KMS-11 (cell line): ENCODE measurements at regions not wholly inside any gene's neighbourhood (a gene's known extent, or its start where the extent isn't known, plus 50 kb on each side); places are given as distances from the start of the nearest gene placed in this dataset.

Source experiments
- H2AFZ ChIP-seq: fragments of 200-600 bp; sonication (generic); 2 replicates; pipeline ENCODE4 v1.6.1; 2016; ENCODE audit warnings: antibody characterized with exemption, mixed run types, low read depth
- H3K27ac ChIP-seq: fragments of 200-600 bp; sonication (generic); 2 replicates; pipeline ENCODE4 v1.6.1; 2016; ENCODE audit warnings: mild to moderate bottlenecking, mixed run types
- H3K27me3 ChIP-seq: fragments of 200-600 bp; sonication (generic); 2 replicates; pipeline ENCODE4 v1.6.1; 2017; ENCODE audit warnings: mild to moderate bottlenecking, low read depth, mixed run types, moderate library complexity; ENCODE audit not compliant: insufficient read depth
- H3K36me3 ChIP-seq: fragments of 200-600 bp; sonication (generic); 2 replicates; pipeline ENCODE4 v1.6.1; 2017; ENCODE audit warnings: mild to moderate bottlenecking, mixed run types; ENCODE audit not compliant: insufficient read depth
- H3K4me1 ChIP-seq: fragments of 200-600 bp; sonication (generic); 2 replicates; pipeline ENCODE4 v1.6.1; 2016; ENCODE audit warnings: mild to moderate bottlenecking, low read depth, mixed run types; ENCODE audit not compliant: poor library complexity, severe bottlenecking
- H3K4me2 ChIP-seq: fragments of 200-600 bp; sonication (generic); 2 replicates; pipeline ENCODE4 v1.7.0; 2016; ENCODE audit warnings: mild to moderate bottlenecking, mixed run types
- H3K4me3 ChIP-seq: fragments of 200-600 bp; sonication (generic); IDR thresholded peaks from 2 replicates; pipeline ENCODE4 v1.6.1; 2017; ENCODE audit warnings: low read depth, low read length, mixed read lengths; ENCODE audit not compliant: insufficient read depth
- H3K79me2 ChIP-seq: fragments of 200-600 bp; sonication (generic); 2 replicates; pipeline ENCODE4 v1.6.1; 2016; ENCODE audit warnings: low read depth, mixed run types; ENCODE audit not compliant: insufficient read depth
- H3K9ac ChIP-seq: fragments of 200-600 bp; sonication (generic); 2 replicates; pipeline ENCODE4 v1.6.1; 2016; ENCODE audit warnings: mild to moderate bottlenecking, mixed run types
- H4K20me1 ChIP-seq: fragments of 200-600 bp; sonication (generic); 2 replicates; pipeline ENCODE4 v1.6.1; 2016; ENCODE audit warnings: mild to moderate bottlenecking, mixed run types; ENCODE audit not compliant: insufficient read depth
- TF ChIP-seq, protein P1 (sequence below): fragments of 200-600 bp; sonication (generic); conservative IDR thresholded peaks from 2 replicates; pipeline ENCODE4 v1.6.1; 2017; ENCODE audit warnings: low read depth, mild to moderate bottlenecking, antibody characterized with exemption, low read length, moderate library complexity, mixed read lengths

DNA sequence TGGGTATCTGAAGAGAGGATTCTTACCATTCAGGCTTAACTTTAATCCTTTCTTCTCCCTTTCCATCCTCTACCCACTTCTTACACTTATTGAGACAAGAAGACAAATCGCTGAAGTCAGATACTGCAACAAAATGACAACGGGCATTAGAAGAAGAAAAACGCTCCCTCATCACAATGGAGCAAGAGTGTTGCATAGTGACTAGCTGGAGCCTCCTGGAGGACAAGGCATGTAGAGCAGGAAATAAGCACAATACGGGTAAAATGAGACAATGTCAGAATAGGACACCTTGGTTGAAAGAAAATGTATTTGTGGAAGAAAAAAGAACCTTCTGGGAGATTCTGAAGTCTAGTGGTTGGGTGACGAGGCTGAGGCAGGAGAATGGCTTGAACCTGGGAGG lies 501.0 kb downstream of the RERGL start:
- H3K27ac ChIP-seq: no peak overlapping the region
- peak overlapping the region; percentile 15; the same call in 1 of the 2 replicates for H2AFZ ChIP-seq

DNA sequence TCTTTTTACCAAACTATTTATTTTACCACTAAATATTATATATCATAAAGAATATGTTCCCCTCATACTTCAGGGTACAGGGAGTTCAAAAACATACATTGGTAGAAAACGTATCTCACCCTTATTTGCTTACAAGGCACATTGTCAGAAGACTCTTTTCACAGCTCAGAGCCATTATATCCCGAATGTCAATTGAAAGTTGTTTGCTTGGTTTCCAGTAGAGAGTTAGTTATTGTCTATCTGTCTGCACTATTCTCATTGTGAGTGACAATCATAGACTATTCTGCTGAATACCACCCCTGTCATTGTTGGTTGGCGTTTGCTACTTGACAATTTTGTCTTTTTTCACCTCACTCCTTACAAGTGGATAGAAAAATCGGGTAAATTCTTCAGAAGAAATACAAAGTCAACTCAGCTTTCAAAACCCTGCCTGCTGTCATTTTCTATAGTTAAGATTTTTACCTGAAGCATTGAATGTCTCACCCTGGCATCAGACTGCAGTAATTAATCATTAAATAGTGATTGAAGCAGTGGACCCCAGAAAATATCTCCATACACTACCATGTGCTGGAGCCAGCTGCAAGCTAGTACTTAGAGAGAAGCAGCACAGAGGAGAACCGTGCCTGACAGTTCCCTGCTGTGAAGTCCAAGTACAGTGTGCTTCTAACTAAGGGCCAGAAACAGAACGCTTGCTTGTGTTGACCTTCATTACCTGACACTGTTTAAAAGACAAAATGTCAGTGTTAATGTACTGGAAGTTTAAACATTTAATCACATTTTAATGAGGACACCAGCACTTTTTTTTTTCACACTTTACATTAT lies 510.6 kb downstream of the RERGL start:
- no peak overlapping the region for H3K4me2 ChIP-seq
- H3K79me2 ChIP-seq: no peaks in the 10 kb centered on the region
- H3K4me1 ChIP-seq: no peaks in the 10 kb centered on the region
- no peaks in the 10 kb centered on the region for H3K36me3 ChIP-seq
- H2AFZ ChIP-seq: no peak overlapping the region
- TF ChIP-seq, protein P1, sequence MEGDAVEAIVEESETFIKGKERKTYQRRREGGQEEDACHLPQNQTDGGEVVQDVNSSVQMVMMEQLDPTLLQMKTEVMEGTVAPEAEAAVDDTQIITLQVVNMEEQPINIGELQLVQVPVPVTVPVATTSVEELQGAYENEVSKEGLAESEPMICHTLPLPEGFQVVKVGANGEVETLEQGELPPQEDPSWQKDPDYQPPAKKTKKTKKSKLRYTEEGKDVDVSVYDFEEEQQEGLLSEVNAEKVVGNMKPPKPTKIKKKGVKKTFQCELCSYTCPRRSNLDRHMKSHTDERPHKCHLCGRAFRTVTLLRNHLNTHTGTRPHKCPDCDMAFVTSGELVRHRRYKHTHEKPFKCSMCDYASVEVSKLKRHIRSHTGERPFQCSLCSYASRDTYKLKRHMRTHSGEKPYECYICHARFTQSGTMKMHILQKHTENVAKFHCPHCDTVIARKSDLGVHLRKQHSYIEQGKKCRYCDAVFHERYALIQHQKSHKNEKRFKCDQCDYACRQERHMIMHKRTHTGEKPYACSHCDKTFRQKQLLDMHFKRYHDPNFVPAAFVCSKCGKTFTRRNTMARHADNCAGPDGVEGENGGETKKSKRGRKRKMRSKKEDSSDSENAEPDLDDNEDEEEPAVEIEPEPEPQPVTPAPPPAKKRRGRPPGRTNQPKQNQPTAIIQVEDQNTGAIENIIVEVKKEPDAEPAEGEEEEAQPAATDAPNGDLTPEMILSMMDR: no peak
- H3K9ac ChIP-seq: no peak overlapping the region
- H3K27ac ChIP-seq: no peak overlapping the region
- H4K20me1 ChIP-seq: no peaks in the 10 kb centered on the region
- no peak overlapping the region for H3K4me3 ChIP-seq
- H3K27me3 ChIP-seq: no peaks in the 10 kb centered on the region

More for the DNA sequence above, 501.0 kb downstream of the RERGL start:
- TF ChIP-seq, protein P1: no peak
- H4K20me1 ChIP-seq: no peaks in the 10 kb centered on the region
- H3K36me3 ChIP-seq: no peaks in the 10 kb centered on the region
- no peaks in the 10 kb centered on the region for H3K27me3 ChIP-seq
- H3K4me2 ChIP-seq: no peak overlapping the region
- no peak overlapping the region for H3K9ac ChIP-seq
- no peaks in the 10 kb centered on the region for H3K79me2 ChIP-seq
- H3K4me1 ChIP-seq: no peaks in the 10 kb centered on the region
- no peak overlapping the region for H3K4me3 ChIP-seq

DNA sequence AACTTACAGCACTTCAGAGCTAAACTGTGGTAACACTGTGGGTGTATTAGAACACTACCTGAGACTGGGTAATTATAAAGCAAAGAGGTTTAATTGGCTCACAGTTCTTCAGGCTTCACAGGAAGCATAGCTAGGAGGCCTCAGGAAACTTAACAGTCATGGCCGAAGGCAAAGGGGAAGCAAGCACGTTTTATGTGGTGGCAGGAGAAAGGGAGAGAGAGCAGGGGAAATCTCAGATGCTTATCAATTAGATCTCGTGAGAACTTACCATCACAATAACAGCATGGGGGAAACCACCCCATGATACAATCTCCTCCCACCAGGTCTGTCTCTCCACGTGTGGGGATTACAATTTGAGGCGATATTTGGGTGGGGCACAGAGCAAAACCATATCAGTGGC lies 512.6 kb downstream of the RERGL start:
- no peaks in the 10 kb centered on the region for H3K27me3 ChIP-seq
- H3K79me2 ChIP-seq: no peaks in the 10 kb centered on the region
- no peaks in the 10 kb centered on the region for H4K20me1 ChIP-seq
- TF ChIP-seq, protein P1: no peak
- H3K4me1 ChIP-seq: no peaks in the 10 kb centered on the region
- H3K36me3 ChIP-seq: no peaks in the 10 kb centered on the region
- H3K9ac ChIP-seq: no peak overlapping the region
- no peak overlapping the region for H2AFZ ChIP-seq
- no peak overlapping the region for H3K4me2 ChIP-seq
- no peak overlapping the region for H3K27ac ChIP-seq
- no peak overlapping the region for H3K4me3 ChIP-seq

DNA sequence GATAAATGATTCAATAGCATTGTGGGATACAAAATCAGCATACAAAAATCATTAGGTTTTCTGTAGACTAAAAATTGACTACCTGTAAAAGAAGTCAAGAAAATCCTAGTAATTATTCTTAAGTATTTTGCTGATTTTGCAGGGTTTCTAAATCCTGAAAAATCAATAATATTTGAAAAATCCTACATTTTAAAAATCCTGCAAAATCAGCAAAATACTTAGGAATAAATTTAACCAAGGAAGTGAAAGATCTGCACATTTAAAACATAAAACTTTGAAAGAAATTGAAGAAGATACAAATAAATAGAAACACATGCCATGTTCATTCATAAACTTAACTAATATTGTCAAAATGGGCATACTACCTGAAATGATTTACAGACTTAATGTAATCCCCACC lies 517.7 kb downstream of the RERGL start:
- Histone ChIP-seq H3K4me2 (no peak overlapping the region), H3K27ac (no peak overlapping the region), H3K9ac (no peak overlapping the region), H2AFZ (no peak overlapping the region), H3K4me3 (no peak overlapping the region), H3K4me1 (no peaks in the 10 kb centered on the region), H3K36me3 (no peaks in the 10 kb centered on the region), H3K79me2 (no peaks in the 10 kb centered on the region), H3K27me3 (no peaks in the 10 kb centered on the region), H4K20me1 (no peaks in the 10 kb centered on the region)
- TF ChIP-seq, protein P1: no peak
